ENCODE measurements at regions not wholly inside any gene's neighbourhood (a gene's known extent, or its start where the extent isn't known, plus 50 kb on each side); places are given as distances from the start of the nearest gene placed in this dataset.

GRCh38 chr6:84929212-84929611, 164.8 kb upstream of the TBX18 start:
- H3K27ac Mint-ChIP-seq = no peak overlapping the region
- intact Hi-C loops (cut with micrococcal nuclease) = no loop called here
- no peaks in the 10 kb centered on the region for H3K36me3 Mint-ChIP-seq (ENCODE audit: low read depth)
- no peaks in the 10 kb centered on the region for H3K4me1 Mint-ChIP-seq (ENCODE audit: low read depth)
- no peak overlapping the region for H3K4me3 Mint-ChIP-seq
- no peaks in the 10 kb centered on the region for H3K9me3 Mint-ChIP-seq
- H3K27me3 Mint-ChIP-seq = no peaks in the 10 kb centered on the region

DNA sequence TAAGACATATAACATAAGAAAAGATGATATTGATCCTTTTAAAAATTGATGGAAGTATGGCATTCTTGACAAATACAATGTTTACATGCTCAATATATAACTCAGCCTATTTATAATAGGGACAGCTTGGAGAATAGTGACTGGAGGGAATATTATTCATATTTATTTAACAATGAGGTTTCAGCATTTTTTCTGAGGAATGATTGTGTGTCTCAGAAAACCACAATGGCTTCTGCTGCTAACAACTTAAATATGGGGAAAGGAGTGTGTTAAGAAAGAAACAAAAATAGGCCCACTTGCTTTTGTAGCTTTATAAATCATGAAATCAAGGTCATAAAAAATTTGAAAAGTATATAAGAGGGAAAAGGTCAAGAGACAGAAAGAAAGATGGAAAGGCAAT, 163.2 kb upstream of the TBX18 start:
- no peaks in the 10 kb centered on the region for H3K36me3 Mint-ChIP-seq (ENCODE audit: low read depth)
- no peak overlapping the region for H3K27ac Mint-ChIP-seq
- no peaks in the 10 kb centered on the region for H3K9me3 Mint-ChIP-seq
- H3K27me3 Mint-ChIP-seq = no peaks in the 10 kb centered on the region
- intact Hi-C loops (cut with micrococcal nuclease) = no loop called here
- H3K4me1 Mint-ChIP-seq (ENCODE audit: low read depth) = no peaks in the 10 kb centered on the region
- no peak overlapping the region for H3K4me3 Mint-ChIP-seq

GRCh38 chr6:84926189-84927155, 162.1 kb upstream of the TBX18 start:
- Mint-ChIP-seq H3K27ac (no peak overlapping the region), H3K4me1 (ENCODE audit: low read depth) (no peaks in the 10 kb centered on the region), H3K27me3 (no peaks in the 10 kb centered on the region), H3K36me3 (ENCODE audit: low read depth) (no peaks in the 10 kb centered on the region), H3K4me3 (no peak overlapping the region), H3K9me3 (no peaks in the 10 kb centered on the region)
- intact Hi-C loops (cut with micrococcal nuclease) = no loop called here

- no peak overlapping the region for H3K4me3 Mint-ChIP-seq
- no peaks in the 10 kb centered on the region for H3K36me3 Mint-ChIP-seq (ENCODE audit: low read depth)
- intact Hi-C loops (cut with micrococcal nuclease) = no loop called here
- no peaks in the 10 kb centered on the region for H3K27me3 Mint-ChIP-seq
- H3K4me1 Mint-ChIP-seq (ENCODE audit: low read depth) = no peaks in the 10 kb centered on the region
- H3K27ac Mint-ChIP-seq = no peak overlapping the region
- no peaks in the 10 kb centered on the region for H3K9me3 Mint-ChIP-seq
Observed at GRCh38 chr6:84921891-84922290, 157.5 kb upstream of the TBX18 start.

DNA sequence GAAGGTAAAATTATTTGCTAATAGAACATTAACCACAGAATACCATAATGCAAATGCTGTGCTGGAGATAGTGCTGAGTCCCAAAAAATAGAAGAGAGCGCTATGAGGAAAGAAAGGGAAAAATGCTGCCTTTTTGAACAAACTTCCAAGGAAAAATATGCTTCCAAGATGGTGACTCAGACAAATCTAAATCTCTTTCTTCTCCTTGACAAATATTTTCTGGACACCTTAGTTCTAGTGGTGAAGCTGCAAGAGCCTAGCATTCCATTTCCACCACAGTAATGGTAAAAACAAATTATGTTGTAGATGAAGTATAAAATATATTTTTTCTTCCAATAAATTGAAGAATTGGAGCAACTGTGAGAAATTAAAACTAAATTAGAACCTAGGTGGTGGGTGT, 155.6 kb upstream of the TBX18 start:
- intact Hi-C loops (cut with micrococcal nuclease) = no loop called here
- no peaks in the 10 kb centered on the region for H3K27me3 Mint-ChIP-seq
- H3K9me3 Mint-ChIP-seq = no peaks in the 10 kb centered on the region
- no peaks in the 10 kb centered on the region for H3K36me3 Mint-ChIP-seq (ENCODE audit: low read depth)
- H3K4me1 Mint-ChIP-seq (ENCODE audit: low read depth) = no peaks in the 10 kb centered on the region
- H3K27ac Mint-ChIP-seq = no peak overlapping the region
- H3K4me3 Mint-ChIP-seq = no peak overlapping the region

- Mint-ChIP-seq H3K36me3 (ENCODE audit: low read depth) (no peaks in the 10 kb centered on the region), H3K27me3 (no peaks in the 10 kb centered on the region), H3K9me3 (no peaks in the 10 kb centered on the region), H3K4me3 (no peak overlapping the region), H3K27ac (no peak overlapping the region), H3K4me1 (ENCODE audit: low read depth) (no peaks in the 10 kb centered on the region)
- intact Hi-C loops (cut with micrococcal nuclease) = no loop called here
Observed at GRCh38 chr6:84916704-84917103, 152.3 kb upstream of the TBX18 start.

DNA sequence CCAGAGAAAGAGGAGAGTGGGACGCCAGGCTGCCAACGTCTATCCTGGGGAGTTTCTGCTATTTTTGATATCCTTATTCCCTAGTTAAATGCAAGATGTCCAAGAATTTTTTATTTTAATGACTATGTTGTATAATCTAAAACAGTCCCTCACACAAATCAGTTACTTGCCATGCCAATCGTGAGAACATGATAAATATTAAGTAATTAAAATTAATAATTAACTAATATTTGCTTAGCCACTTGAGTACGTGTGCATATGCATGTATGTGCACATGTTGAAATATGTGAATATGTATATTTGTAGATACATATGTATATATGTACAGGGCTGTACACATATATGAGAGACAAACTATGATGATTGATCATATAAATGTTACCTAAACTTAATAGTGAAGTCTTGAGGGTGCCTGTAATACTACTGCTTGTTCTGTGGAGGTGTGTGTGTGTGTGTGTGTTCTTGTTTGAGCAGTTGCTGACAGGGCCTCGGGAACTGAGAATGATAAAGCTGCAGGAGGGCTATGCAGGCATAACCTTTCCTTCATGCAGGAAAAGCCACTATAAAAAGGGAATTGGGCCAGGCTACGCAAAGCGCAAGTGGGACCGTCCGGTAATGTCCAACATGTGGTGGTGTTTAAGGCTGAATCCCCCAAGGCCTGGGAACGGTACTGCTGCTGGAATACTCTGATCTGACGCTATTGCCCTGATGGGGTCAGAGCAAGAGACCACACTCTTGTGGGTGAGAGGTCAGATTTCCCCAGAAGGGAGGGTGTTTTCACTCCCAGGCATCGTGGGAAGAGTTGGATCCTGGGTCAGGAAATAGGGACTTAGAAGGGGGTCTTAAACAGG, 148.3 kb upstream of the TBX18 start:
- Mint-ChIP-seq H3K9me3 (no peaks in the 10 kb centered on the region), H3K27me3 (no peaks in the 10 kb centered on the region), H3K27ac (no peak overlapping the region), H3K36me3 (ENCODE audit: low read depth) (no peaks in the 10 kb centered on the region), H3K4me3 (no peak overlapping the region), H3K4me1 (ENCODE audit: low read depth) (no peaks in the 10 kb centered on the region)
- intact Hi-C loops (cut with micrococcal nuclease) = no loop called here

GRCh38 chr6:84910906-84911607, 146.7 kb upstream of the TBX18 start:
- no peaks in the 10 kb centered on the region for H3K4me1 Mint-ChIP-seq (ENCODE audit: low read depth)
- H3K36me3 Mint-ChIP-seq (ENCODE audit: low read depth) = no peaks in the 10 kb centered on the region
- no peaks in the 10 kb centered on the region for H3K27me3 Mint-ChIP-seq
- no peak overlapping the region for H3K4me3 Mint-ChIP-seq
- intact Hi-C loops (cut with micrococcal nuclease) = no loop called here
- H3K27ac Mint-ChIP-seq = no peak overlapping the region
- H3K9me3 Mint-ChIP-seq = no peaks in the 10 kb centered on the region

DNA sequence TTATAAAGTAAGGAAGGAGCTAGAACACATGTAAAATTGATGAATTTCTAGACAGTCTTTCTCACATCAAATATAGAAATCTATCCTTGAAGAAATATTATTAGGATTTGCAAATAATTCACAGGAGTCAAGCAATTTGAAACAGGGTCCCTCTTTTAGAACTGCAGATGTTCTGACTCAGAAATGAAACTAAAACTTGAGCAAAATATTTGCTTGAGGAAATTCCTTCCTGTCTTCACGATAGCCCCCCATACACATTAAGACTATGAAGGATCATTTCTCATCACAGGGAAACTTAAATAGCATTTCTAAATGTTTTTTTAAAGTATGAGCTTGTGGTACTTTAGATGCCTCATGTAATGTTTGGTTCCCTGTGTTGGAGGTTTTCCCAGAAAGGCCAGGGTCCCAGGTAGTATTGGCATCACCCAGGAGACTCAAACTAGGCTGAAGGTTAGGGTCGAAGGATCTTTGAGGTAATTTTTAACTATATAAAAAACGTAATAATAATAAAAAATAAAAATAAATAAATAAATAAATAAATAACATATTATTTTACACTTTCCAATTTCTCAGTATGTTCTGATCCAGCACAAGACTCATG, 144.0 kb upstream of the TBX18 start:
- Mint-ChIP-seq H3K9me3 (no peaks in the 10 kb centered on the region), H3K4me3 (no peak overlapping the region), H3K27ac (no peak overlapping the region), H3K36me3 (ENCODE audit: low read depth) (no peaks in the 10 kb centered on the region), H3K4me1 (ENCODE audit: low read depth) (no peaks in the 10 kb centered on the region), H3K27me3 (no peaks in the 10 kb centered on the region)
- intact Hi-C loops (cut with micrococcal nuclease) = no loop called here

- no peaks in the 10 kb centered on the region for H3K36me3 Mint-ChIP-seq (ENCODE audit: low read depth)
- no peaks in the 10 kb centered on the region for H3K9me3 Mint-ChIP-seq
- H3K27ac Mint-ChIP-seq = no peak overlapping the region
- H3K27me3 Mint-ChIP-seq = no peaks in the 10 kb centered on the region
- H3K4me1 Mint-ChIP-seq (ENCODE audit: low read depth) = no peaks in the 10 kb centered on the region
- intact Hi-C loops (cut with micrococcal nuclease) = no loop called here
- H3K4me3 Mint-ChIP-seq = no peak overlapping the region
Observed at GRCh38 chr6:84906514-84906913, 142.1 kb upstream of the TBX18 start.

DNA sequence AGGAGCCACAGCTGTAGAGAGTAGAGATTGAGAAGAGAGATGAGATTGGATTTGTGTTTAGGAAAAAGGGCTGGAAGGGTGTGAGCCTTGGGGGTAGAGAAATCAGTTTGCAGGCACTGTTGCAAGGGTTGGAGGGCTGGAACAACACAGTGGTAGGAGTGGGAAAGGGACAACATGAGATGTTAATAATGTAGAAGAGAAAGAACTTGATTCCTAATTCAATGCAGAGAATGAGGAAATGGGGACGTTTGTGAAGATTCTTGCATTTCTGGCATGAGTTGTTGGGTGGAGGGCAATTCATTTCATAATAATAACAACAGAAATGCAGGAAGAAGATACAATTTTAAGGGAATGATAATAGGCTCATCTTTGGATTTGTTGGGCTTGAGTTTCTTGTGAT, 141.4 kb upstream of the TBX18 start:
- Mint-ChIP-seq H3K27ac (no peak overlapping the region), H3K9me3 (no peaks in the 10 kb centered on the region), H3K27me3 (no peaks in the 10 kb centered on the region), H3K4me1 (ENCODE audit: low read depth) (no peaks in the 10 kb centered on the region), H3K4me3 (no peak overlapping the region), H3K36me3 (ENCODE audit: low read depth) (no peaks in the 10 kb centered on the region)
- intact Hi-C loops (cut with micrococcal nuclease) = no loop called here

- H3K27ac Mint-ChIP-seq = no peak overlapping the region
- H3K36me3 Mint-ChIP-seq (ENCODE audit: low read depth) = no peaks in the 10 kb centered on the region
- H3K4me3 Mint-ChIP-seq = no peak overlapping the region
- H3K27me3 Mint-ChIP-seq = no peaks in the 10 kb centered on the region
- intact Hi-C loops (cut with micrococcal nuclease) = no loop called here
- no peaks in the 10 kb centered on the region for H3K9me3 Mint-ChIP-seq
- no peaks in the 10 kb centered on the region for H3K4me1 Mint-ChIP-seq (ENCODE audit: low read depth)
Observed at GRCh38 chr6:84902354-84902928, 138.0 kb upstream of the TBX18 start.

- Mint-ChIP-seq H3K4me1 (ENCODE audit: low read depth) (no peaks in the 10 kb centered on the region), H3K36me3 (ENCODE audit: low read depth) (no peaks in the 10 kb centered on the region), H3K9me3 (no peaks in the 10 kb centered on the region), H3K4me3 (no peak overlapping the region), H3K27ac (no peak overlapping the region), H3K27me3 (no peaks in the 10 kb centered on the region)
- intact Hi-C loops (cut with micrococcal nuclease) = no loop called here
Observed at GRCh38 chr6:84897988-84898594, 133.7 kb upstream of the TBX18 start.

All from dendritic cell treated with granulocyte-macrophage colony-stimulating factor and Interleukin-4, amounts not matched to agents 40 ng/mL and 50 ng/mL, for 4 days (primary cell).